ENCODE measurements at regions not wholly inside any gene's neighbourhood (a gene's known extent, or its start where the extent isn't known, plus 50 kb on each side); places are given as distances from the start of the nearest gene placed in this dataset.

- Histone ChIP-seq H3K4me1 (ENCODE audit: control insufficient read depth in 2 of 3, insufficient read depth in 2 of 3, low read depth in 1 of 3, low read length in 3 of 3) (no peaks in the 10 kb centered on the region), H3K9me3 (ENCODE audit: control insufficient read depth in 2 of 3, insufficient read depth in 1 of 3, low read length in 3 of 3) (no peaks in the 10 kb centered on the region), H3K27me3 (ENCODE audit: control insufficient read depth, insufficient read depth, low read length) (no peaks in the 10 kb centered on the region), H3K27ac (ENCODE audit: low read depth in 2 of 2, low read length in 2 of 2) (no peak overlapping the region), H3K36me3 (ENCODE audit: control insufficient read depth in 2 of 3, insufficient read depth in 3 of 3, low read length in 3 of 3) (no peaks in the 10 kb centered on the region), H3K9ac (ENCODE audit: low read length in 3 of 3) (no peak overlapping the region), H3K4me3 (ENCODE audit: low read length in 3 of 3) (no peak overlapping the region)
- DNase-seq (no peak), FAIRE-seq (no peak)
- intact Hi-C loops (cut with DNase I): no loop called here
- TF ChIP-seq CTCF (IDR thresholded peaks at IDR 0.05; ENCODE audit: borderline replicate concordance, extremely low read depth, insufficient read depth): no peak
These were observed 173.6 kb upstream of the TMC3 start for GRCh38 chr15:81547521-81548132.

GRCh38 chr15:81544385-81544784 lies 170.4 kb upstream of the TMC3 start:
- intact Hi-C loops (cut with DNase I): no loop called here
- no peak overlapping the region for H3K4me3 ChIP-seq (ENCODE audit: low read length in 3 of 3)
- H3K36me3 ChIP-seq (ENCODE audit: control insufficient read depth in 2 of 3, insufficient read depth in 3 of 3, low read length in 3 of 3): no peaks in the 10 kb centered on the region
- H3K27ac ChIP-seq (ENCODE audit: low read depth in 2 of 2, low read length in 2 of 2): no peak overlapping the region
- no peaks in the 10 kb centered on the region for H3K9me3 ChIP-seq (ENCODE audit: control insufficient read depth in 2 of 3, insufficient read depth in 1 of 3, low read length in 3 of 3)
- no peak overlapping the region for H3K9ac ChIP-seq (ENCODE audit: low read length in 3 of 3)
- TF ChIP-seq CTCF (IDR thresholded peaks at IDR 0.05; ENCODE audit: borderline replicate concordance, extremely low read depth, insufficient read depth): no peak
- H3K27me3 ChIP-seq (ENCODE audit: control insufficient read depth, insufficient read depth, low read length): no peaks in the 10 kb centered on the region
- H3K4me1 ChIP-seq (ENCODE audit: control insufficient read depth in 2 of 3, insufficient read depth in 2 of 3, low read depth in 1 of 3, low read length in 3 of 3): no peaks in the 10 kb centered on the region
- DNase-seq (no peak), FAIRE-seq (no peak)

- intact Hi-C loops (cut with DNase I): no loop called here
- H3K36me3 ChIP-seq (ENCODE audit: control insufficient read depth in 2 of 3, insufficient read depth in 3 of 3, low read length in 3 of 3): no peaks in the 10 kb centered on the region
- no peak overlapping the region for H3K9ac ChIP-seq (ENCODE audit: low read length in 3 of 3)
- no peak for TF ChIP-seq CTCF (IDR thresholded peaks at IDR 0.05; ENCODE audit: borderline replicate concordance, extremely low read depth, insufficient read depth)
- no peak overlapping the region for H3K4me3 ChIP-seq (ENCODE audit: low read length in 3 of 3)
- no peak overlapping the region for H3K27ac ChIP-seq (ENCODE audit: low read depth in 2 of 2, low read length in 2 of 2)
- H3K4me1 ChIP-seq (ENCODE audit: control insufficient read depth in 2 of 3, insufficient read depth in 2 of 3, low read depth in 1 of 3, low read length in 3 of 3): no peaks in the 10 kb centered on the region
- no peaks in the 10 kb centered on the region for H3K27me3 ChIP-seq (ENCODE audit: control insufficient read depth, insufficient read depth, low read length)
- DNase-seq: no peak
- FAIRE-seq: no peak
- H3K9me3 ChIP-seq (ENCODE audit: control insufficient read depth in 2 of 3, insufficient read depth in 1 of 3, low read length in 3 of 3): no peaks in the 10 kb centered on the region
These were observed 166.9 kb upstream of the TMC3 start for GRCh38 chr15:81540909-81541308.

GRCh38 chr15:81536356-81536755 lies 162.3 kb upstream of the TMC3 start:
- no peaks in the 10 kb centered on the region for H3K27me3 ChIP-seq (ENCODE audit: control insufficient read depth, insufficient read depth, low read length)
- no peak overlapping the region for H3K4me3 ChIP-seq (ENCODE audit: low read length in 3 of 3)
- DNase-seq (no peak), FAIRE-seq (no peak)
- no peak overlapping the region for H3K27ac ChIP-seq (ENCODE audit: low read depth in 2 of 2, low read length in 2 of 2)
- TF ChIP-seq CTCF (IDR thresholded peaks at IDR 0.05; ENCODE audit: borderline replicate concordance, extremely low read depth, insufficient read depth): no peak
- intact Hi-C loops (cut with DNase I): no loop called here
- peaks cover 0 to 2% (median 0%) of the 10 kb centered on the region in 3 donors for H3K4me1 ChIP-seq (ENCODE audit: control insufficient read depth in 2 of 3, insufficient read depth in 2 of 3, low read depth in 1 of 3, low read length in 3 of 3)
- no peak overlapping the region for H3K9ac ChIP-seq (ENCODE audit: low read length in 3 of 3)
- no peaks in the 10 kb centered on the region for H3K36me3 ChIP-seq (ENCODE audit: control insufficient read depth in 2 of 3, insufficient read depth in 3 of 3, low read length in 3 of 3)
- H3K9me3 ChIP-seq (ENCODE audit: control insufficient read depth in 2 of 3, insufficient read depth in 1 of 3, low read length in 3 of 3): no peaks in the 10 kb centered on the region

Data from kidney (tissue), 13 donors.